GM23248 (cell line): ENCODE measurements at regions not wholly inside any gene's neighbourhood (a gene's known extent, or its start where the extent isn't known, plus 50 kb on each side); places are given as distances from the start of the nearest gene placed in this dataset.
"Not testable (repeated sequence)": the region's sequence is repeated elsewhere in the genome, so short reads cannot be mapped to it uniquely, and the experiment has no call there.

Experiments used
- DNase-seq: peaks from one replicate; pipeline ENCODE4 v3.0.0-alpha.2; 2015
- H2AFZ ChIP-seq: fragments of 200-600 bp; sonication (generic); 2 replicates; pipeline ENCODE4 v1.6.1; 2016; ENCODE audit warnings: antibody characterized with exemption
- H3F3A ChIP-seq: fragments of 200-600 bp; sonication (generic); 2 replicates; pipeline ENCODE4 v1.6.1; 2016; ENCODE audit warnings: mild to moderate bottlenecking, antibody characterized with exemption, mixed run types; ENCODE audit not compliant: insufficient read depth
- H3K27ac ChIP-seq: fragments of 200-600 bp; sonication (generic); 2 replicates; pipeline ENCODE4 v1.5.1; 2016; ENCODE audit warnings: mild to moderate bottlenecking
- H3K27me3 ChIP-seq: fragments of 200-600 bp; sonication (generic); replicated peaks from 2 replicates; pipeline ENCODE4 v1.6.1; 2016; ENCODE audit warnings: mild to moderate bottlenecking; ENCODE audit not compliant: insufficient read depth
- H3K36me3 ChIP-seq: fragments of 200-600 bp; sonication (generic); 2 replicates; pipeline ENCODE4 v1.6.1; 2016; ENCODE audit warnings: low read depth, mild to moderate bottlenecking
- H3K4me1 ChIP-seq: fragments of 200-600 bp; sonication (generic); 2 replicates; pipeline ENCODE4 v1.6.1; 2016; ENCODE audit warnings: mild to moderate bottlenecking; ENCODE audit not compliant: insufficient read depth
- H3K4me2 ChIP-seq: fragments of 200-600 bp; sonication (generic); one replicate; pipeline ENCODE4 v1.6.1; 2016; ENCODE audit warnings: mild to moderate bottlenecking; ENCODE audit not compliant: unreplicated experiment
- H3K4me3 ChIP-seq: fragments of 200-600 bp; sonication (generic); 2 replicates; pipeline ENCODE4 v1.5.1; 2016; ENCODE audit warnings: mild to moderate bottlenecking
- H3K79me2 ChIP-seq: fragments of 200-600 bp; sonication (generic); 2 replicates; pipeline ENCODE4 v1.6.1; 2016; ENCODE audit warnings: mild to moderate bottlenecking; ENCODE audit not compliant: insufficient read depth
- H3K9ac ChIP-seq: fragments of 200-600 bp; sonication (generic); 2 replicates; pipeline ENCODE4 v1.6.1; 2016; ENCODE audit warnings: mild to moderate bottlenecking
- H3K9me2 ChIP-seq: fragments of 200-600 bp; sonication (generic); 2 replicates; pipeline ENCODE4 v1.6.1; 2016; ENCODE audit warnings: mixed run types, mild to moderate bottlenecking, moderate library complexity; ENCODE audit not compliant: insufficient read depth
- H3K9me3 ChIP-seq: fragments of 200-600 bp; sonication (generic); one replicate; pipeline ENCODE4 v1.6.1; 2017; ENCODE audit warnings: low read depth
- H4K20me1 ChIP-seq: fragments of 200-600 bp; sonication (generic); 2 replicates; pipeline ENCODE4 v1.6.0; 2016; ENCODE audit not compliant: insufficient read depth
- EZH2 ChIP-seq: fragments of 200-600 bp; sonication (generic); IDR thresholded peaks from 2 replicates; pipeline ENCODE4 v1.6.1; 2018; ENCODE audit warnings: antibody characterized with exemption, mild to moderate bottlenecking; ENCODE audit not compliant: insufficient read depth, poor library complexity, severe bottlenecking
- EZH2phosphoT487 ChIP-seq: fragments of 200-600 bp; sonication (generic); IDR thresholded peaks from 2 replicates; pipeline ENCODE4 v1.6.1; 2018; ENCODE audit warnings: antibody characterized with exemption, moderate library complexity, mild to moderate bottlenecking, low read depth; ENCODE audit not compliant: insufficient read depth
- WGBS, 2 experiments: methylation state at CpG; one replicate each; pipeline ENCODE4 v1.1.6; 2015 to 2017; ENCODE audit warnings: low lambda C conversion rate in 2 of 2, low coverage in 1 of 2; ENCODE audit errors: missing lambda C conversion rate in 2 of 2; 5-methylcytosine and 5-hydroxymethylcytosine counted together
- in situ Hi-C: fragments of 300-500 bp; cut with MboI; formaldehyde crosslinking; loops from 2 replicates; pipeline ENCODE4 v1.15.0; 2020

DNA sequence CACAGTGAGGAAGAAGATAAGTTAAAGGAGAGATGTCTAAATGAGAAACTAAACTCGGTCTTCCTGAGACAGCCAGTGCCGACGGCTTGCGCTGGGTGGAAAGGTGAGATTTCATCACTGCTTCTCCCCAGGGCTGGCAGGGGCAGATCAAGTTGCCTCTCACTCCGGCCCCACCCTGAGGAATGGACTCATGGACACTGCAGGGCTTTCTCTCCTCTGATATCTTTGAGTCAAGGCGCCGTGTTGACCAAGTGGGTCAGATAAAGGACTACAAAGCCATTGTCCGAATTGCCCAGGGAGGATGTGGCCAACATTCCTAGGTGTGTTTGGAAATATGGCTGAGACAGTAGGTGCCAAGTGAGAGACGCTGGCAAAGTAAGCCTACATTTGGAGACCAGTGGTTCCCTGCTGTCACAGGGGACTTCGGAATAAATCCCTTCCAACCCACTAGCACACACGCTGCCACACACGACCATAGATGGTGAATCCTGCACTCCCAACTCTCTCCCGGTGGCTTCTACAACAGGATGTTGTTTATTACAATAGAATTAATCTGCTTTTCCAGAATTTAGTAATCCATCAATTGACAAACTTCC, 156.5 kb upstream of the TSC22D1 start:
- no peak overlapping the region for H3K9ac ChIP-seq
- DNase-seq: no peak
- no peak overlapping the region for H3K27ac ChIP-seq
- H3K79me2 ChIP-seq: no peaks in the 10 kb centered on the region
- WGBS, 2 experiments: 83% methylated on average over 13 of the region's 13 CpGs
- peaks cover 12% of the 10 kb centered on the region for H3K4me1 ChIP-seq
- H3K27me3 ChIP-seq: no peaks in the 10 kb centered on the region
- peaks cover 3% of the 10 kb centered on the region; the same call in 1 of the 2 replicates for H3F3A ChIP-seq
- H4K20me1 ChIP-seq: no peaks in the 10 kb centered on the region
- H3K4me3 ChIP-seq: no peak overlapping the region
- no peak overlapping the region for H2AFZ ChIP-seq
- no peak overlapping the region for H3K4me2 ChIP-seq
- no peaks in the 10 kb centered on the region for H3K9me3 ChIP-seq
- TF ChIP-seq EZH2phosphoT487 (no peak), EZH2 (no peak)
- H3K36me3 ChIP-seq: no peaks in the 10 kb centered on the region
- in situ Hi-C loops: no loop called here
- H3K9me2 ChIP-seq: no peaks in the 10 kb centered on the region

DNA sequence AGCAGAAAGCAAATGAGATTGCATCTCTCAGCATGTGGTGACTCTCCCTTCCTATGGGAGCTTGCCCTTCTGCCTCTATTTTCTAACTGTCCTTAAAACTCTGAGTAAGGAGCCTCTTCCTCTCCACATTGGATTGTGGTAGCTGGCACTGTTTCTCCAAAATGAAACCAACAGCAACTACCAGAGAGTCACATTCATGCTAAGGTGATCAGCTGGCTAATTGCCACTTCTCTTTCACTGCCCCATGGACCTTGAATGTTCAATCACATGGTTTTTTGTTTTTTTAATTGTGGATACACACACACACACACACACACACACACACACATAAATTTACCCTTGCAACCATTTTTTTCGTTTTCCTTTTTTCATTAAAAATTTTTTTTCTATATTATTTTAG, 154.7 kb upstream of the TSC22D1 start:
- H3K27me3 ChIP-seq: no peaks in the 10 kb centered on the region
- no peaks in the 10 kb centered on the region for H3K79me2 ChIP-seq
- H3K4me1 ChIP-seq: peaks cover 26% of the 10 kb centered on the region
- DNase-seq: no peak
- no peak overlapping the region for H3K9ac ChIP-seq
- TF ChIP-seq EZH2phosphoT487 (no peak), EZH2 (no peak)
- no peak overlapping the region for H3K27ac ChIP-seq
- no peaks in the 10 kb centered on the region for H4K20me1 ChIP-seq
- in situ Hi-C loops: no loop called here
- H3K9me2 ChIP-seq: no peaks in the 10 kb centered on the region
- peaks cover 13% of the 10 kb centered on the region for H3F3A ChIP-seq
- no peak overlapping the region for H3K4me3 ChIP-seq
- WGBS, 2 experiments: 22 to 46% methylated on average over 1 of the region's 1 CpG
- H3K36me3 ChIP-seq: no peaks in the 10 kb centered on the region
- H3K4me2 ChIP-seq: no peak overlapping the region
- H3K9me3 ChIP-seq: no peaks in the 10 kb centered on the region
- no peak overlapping the region for H2AFZ ChIP-seq

DNA sequence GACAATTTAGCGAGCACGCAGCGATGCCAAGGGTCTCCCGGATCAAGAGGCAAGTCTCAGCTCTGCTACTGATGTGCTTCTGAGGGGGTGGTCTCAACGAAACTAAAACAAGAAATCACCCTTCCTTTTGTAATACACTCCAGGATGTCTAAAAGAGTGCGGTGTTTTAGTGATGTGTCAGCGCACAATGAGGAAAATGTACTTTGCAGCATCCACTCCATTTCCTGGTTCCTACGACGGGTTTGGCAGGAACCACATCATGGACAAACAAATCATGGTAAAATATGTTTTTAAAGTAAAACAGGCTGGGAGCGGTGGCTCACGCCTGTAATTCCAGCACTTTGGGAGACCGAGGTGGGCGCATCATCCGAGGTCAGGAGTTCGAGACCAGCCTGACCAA, 154.0 kb upstream of the TSC22D1 start:
- H3K79me2 ChIP-seq: no peaks in the 10 kb centered on the region
- H3K9ac ChIP-seq: no peak overlapping the region
- 95% methylated on average over 15 of the region's 15 CpGs for WGBS, 2 experiments
- no peak overlapping the region for H3K27ac ChIP-seq
- no peaks in the 10 kb centered on the region for H3K9me2 ChIP-seq
- no peaks in the 10 kb centered on the region for H4K20me1 ChIP-seq
- peaks cover 27% of the 10 kb centered on the region for H3K4me1 ChIP-seq
- in situ Hi-C loops: no loop called here
- H3K27me3 ChIP-seq: no peaks in the 10 kb centered on the region
- H2AFZ ChIP-seq: no peak overlapping the region
- no peak overlapping the region for H3K4me2 ChIP-seq
- peaks cover 13% of the 10 kb centered on the region for H3F3A ChIP-seq
- DNase-seq: no peak
- no peaks in the 10 kb centered on the region for H3K36me3 ChIP-seq
- H3K4me3 ChIP-seq: no peak overlapping the region
- H3K9me3 ChIP-seq: no peaks in the 10 kb centered on the region
- no peak for TF ChIP-seq EZH2
- no peak for TF ChIP-seq EZH2phosphoT487

DNA sequence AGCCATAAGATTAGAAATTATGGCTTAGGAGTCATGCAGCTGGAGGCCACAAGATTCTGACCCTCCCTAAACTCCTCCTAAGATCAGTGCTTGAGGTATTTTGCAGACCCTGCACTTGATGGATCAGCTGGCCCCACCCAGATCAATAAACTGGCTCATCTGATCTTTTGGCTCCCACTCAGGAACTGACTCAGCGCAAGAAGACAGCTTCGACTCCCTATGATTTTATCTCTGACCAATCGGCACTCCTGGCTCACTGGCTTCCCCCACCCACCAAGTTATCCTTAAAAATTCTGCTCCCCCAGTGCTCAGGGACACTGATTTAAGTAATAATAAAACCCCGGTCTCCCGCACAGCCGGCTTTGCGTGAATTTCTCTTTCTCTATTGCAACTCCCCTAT, 151.5 kb upstream of the TSC22D1 start:
- H2AFZ ChIP-seq, in situ Hi-C loops: not testable (repeated sequence)
- WGBS, 2 experiments: 87 to 90% methylated on average over 7 of the region's 7 CpGs

DNA sequence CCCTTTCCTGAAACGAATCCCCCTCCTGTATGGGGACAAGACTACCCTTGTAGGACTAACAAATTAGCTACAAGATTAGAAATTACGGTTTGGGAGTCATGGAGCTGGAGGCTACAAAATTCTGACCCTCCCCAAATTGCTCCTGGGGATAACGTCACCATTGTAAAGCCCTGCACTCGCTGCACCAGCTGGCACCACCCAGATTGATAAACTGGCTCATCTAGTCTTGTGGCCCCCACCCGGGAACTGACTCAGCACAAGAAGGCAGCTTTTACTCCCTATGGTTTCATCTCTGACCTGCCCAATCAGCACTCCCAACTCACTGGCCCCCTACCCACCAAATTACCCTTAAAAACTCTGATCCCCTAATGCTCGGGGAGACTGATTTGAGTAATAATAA, 150.6 kb upstream of the TSC22D1 start:
- Histone ChIP-seq H3K4me1 (peaks cover 19% of the 10 kb centered on the region), H3K9me3 (no peaks in the 10 kb centered on the region), H3K36me3 (no peaks in the 10 kb centered on the region), H3F3A (peaks cover 19% of the 10 kb centered on the region; the same call in 1 of the 2 replicates), H4K20me1 (no peaks in the 10 kb centered on the region), H3K27ac (peak overlapping the region; percentile 89), H3K9ac (peak overlapping the region; percentile 47), H3K4me3 (no peak overlapping the region), H3K27me3 (no peaks in the 10 kb centered on the region), H3K9me2 (no peaks in the 10 kb centered on the region), H3K4me2 (peak overlapping the region; percentile 27), H2AFZ (peak overlapping the region; percentile 80), H3K79me2 (no peaks in the 10 kb centered on the region)
- in situ Hi-C loops: no loop called here
- TF ChIP-seq EZH2 (no peak), EZH2phosphoT487 (no peak)
- 81 to 87% methylated on average over 6 of the region's 6 CpGs for WGBS, 2 experiments
- DNase-seq: no peak

More for the DNA sequence above, 151.5 kb upstream of the TSC22D1 start:
- H3K9me2 ChIP-seq, H3K27ac ChIP-seq, H4K20me1 ChIP-seq, DNase-seq, H3K4me2 ChIP-seq, H3K9ac ChIP-seq, H3K79me2 ChIP-seq, H3K27me3 ChIP-seq, H3K9me3 ChIP-seq, H3K4me3 ChIP-seq, H3K36me3 ChIP-seq: not testable (repeated sequence)
- peaks cover 18% of the 10 kb centered on the region for H3K4me1 ChIP-seq
- peaks cover 15% of the 10 kb centered on the region; the same call in 1 of the 2 replicates for H3F3A ChIP-seq
